ENCODE measurements at regions not wholly inside any gene's neighbourhood (a gene's known extent, or its start where the extent isn't known, plus 50 kb on each side); places are given as distances from the start of the nearest gene placed in this dataset.
A peak's percentile ranks its signal among the peaks of the same experiment; 100 is the strongest.
"Not testable (repeated sequence)": the region's sequence is repeated elsewhere in the genome, so short reads cannot be mapped to it uniquely, and the experiment has no call there.

DNA sequence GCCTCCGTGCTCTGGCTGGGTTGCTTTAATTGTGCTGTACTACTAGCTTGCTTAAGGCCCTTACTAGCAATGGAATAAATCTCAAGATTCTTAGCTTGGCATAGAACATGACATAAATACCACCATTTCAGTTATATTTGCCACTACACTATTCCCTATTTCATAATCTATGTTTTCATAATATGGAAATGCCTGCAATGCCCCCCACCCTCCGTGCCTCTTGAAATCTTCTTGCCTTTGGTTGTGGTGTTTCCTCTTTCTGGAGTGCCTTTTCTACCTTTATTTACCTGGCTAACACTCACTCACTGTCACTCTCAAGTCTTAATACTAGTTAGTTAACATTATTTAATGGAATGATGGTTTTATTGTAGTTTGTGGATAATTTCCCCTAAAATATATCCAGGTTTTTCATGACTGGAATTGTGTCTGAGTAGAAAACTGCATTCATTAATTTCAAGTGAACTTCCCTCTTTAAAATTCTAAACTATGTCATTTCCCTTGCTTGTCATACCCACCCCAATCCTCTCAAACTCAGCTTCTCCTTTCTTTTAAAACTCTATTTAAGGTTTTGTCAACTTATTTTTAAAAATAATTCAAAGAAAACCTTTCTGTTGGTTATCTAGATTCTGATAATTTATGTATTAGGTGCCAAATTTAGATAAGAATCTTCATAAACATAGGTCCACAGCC lies 521.7 kb upstream of the DAB2 start:
- no peak for FAIRE-seq

DNA sequence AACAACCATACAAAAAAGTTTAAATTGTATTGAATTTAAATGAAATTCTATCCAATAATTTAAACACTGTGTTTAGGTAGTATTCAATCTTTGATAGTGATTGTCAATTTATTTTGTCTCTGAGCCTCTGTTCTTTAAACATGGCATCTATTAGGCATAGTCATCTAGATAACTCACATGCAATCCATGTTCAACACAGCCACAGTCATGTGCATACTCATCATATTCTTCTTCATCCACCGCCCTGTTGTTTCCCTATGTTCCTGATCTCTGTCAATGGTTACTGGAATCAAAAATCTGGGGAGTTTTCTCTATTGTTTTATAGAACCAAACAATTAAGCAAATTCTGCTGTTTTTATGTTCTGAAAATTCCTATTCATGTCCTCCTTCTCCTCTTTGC lies 521.1 kb upstream of the DAB2 start:
- FAIRE-seq, result no peak

DNA sequence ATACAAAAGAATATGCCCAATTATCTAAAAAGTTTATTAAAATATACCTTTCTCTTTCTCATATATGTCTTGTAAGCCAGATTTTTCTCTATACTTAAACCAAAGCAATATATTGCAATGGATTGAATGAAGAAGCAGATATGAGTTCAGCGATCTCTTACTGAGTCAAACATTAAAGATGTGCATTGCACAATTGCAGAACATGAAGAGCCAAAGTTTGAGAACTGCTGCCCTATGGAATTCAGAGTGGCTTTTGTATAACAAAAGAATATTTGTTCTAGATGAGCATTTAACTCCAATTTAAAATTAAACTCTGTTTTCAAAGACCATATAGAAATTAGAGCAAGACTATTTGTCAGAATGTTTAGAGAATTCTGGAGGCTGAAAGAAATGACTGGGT lies 519.0 kb upstream of the DAB2 start:
- no peak for FAIRE-seq

DNA sequence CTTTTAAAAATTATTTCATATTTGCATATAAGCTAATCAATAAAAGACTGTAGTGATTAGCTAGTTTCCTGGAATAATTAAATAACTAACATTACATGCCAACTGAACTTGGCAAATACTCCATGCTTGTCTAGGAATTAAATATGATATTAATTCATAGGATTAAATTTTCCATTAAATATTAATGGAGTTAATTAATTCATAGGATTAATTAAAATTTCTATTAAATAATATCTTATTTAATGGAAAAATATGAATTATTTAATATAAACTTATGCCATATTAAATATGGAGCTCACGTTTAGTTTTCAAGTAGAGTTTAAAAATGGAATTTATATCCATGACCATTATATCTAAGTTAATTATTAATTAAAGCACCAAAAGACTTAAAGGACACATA lies 517.8 kb upstream of the DAB2 start:
- FAIRE-seq, result peak; percentile 61

DNA sequence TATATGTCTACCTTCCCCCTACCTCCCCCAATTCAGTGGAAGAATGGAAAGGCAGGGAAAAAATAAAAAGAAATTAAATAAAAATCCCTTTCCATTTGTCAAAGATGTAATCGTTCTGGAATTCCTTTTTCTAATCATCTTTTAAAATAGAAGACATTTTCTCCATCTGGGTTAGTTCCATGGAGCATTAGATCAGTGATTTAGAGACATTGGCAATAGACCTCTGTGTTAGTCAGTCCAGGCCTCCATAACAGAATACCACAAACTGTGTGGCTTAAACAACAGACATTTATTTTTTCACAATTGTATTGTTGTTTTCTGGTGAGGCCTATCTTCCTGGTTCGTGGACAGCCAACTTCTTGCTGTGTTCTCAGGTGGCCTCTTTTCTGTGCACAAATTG lies 516.6 kb upstream of the DAB2 start:
- FAIRE-seq, result no peak

DNA sequence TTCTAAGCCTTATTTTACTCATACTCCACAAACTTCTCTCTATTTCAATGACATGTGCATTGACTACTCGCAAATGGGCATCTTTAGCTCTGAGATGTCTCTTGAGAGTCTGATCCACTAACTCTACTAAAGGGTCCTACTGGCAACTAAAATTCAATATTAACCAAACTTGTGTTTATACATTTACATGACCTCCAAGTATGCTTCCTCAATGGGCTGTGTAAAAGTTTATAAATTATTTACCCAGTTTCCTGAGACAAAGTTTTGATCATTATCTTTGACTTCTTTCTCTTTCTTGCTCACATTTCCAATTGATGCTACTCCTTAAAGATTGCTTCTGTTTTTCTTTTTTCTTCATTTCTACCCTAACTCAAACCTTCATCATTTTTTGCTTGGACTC lies 510.1 kb upstream of the DAB2 start:
- no peak for FAIRE-seq

DNA sequence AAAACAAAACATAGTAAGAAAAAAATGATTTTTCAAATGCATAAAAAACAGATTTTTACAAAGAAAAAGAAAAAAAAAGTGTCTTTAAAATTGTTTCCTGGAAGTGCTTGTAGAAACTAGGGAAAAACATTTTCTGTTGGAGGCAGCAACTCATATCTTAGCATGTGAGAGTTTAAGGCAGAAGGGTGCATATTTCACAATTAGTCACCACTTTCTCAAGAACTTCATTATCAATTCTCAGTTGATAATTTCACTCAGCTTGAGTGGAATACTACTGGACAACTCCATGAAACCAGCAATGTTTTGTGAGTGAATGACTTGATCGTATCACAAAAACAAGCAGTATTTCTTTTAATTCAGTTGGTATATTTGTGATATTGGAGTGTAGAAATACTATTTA lies 508.3 kb upstream of the DAB2 start:
- FAIRE-seq, result no peak

DNA sequence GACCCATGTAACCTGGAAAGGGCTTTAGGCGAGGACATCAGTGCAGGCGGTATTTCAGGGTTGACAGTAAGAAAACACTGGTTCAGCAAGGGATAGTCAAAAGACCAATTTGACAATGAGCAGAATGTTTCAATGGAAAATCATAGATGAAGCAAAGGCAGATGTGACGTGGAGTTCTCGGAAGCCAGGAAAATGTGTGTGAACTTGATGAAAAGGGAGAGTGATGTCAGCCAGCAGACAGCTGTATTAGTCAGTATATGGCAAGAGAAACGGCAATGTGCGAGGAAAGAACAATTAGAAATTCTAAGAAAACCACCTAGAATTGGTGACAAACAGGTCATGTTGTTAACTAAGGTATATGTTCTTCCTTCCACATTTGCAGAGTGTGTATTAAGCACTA lies 503.9 kb upstream of the DAB2 start:
- no peak for FAIRE-seq

DNA sequence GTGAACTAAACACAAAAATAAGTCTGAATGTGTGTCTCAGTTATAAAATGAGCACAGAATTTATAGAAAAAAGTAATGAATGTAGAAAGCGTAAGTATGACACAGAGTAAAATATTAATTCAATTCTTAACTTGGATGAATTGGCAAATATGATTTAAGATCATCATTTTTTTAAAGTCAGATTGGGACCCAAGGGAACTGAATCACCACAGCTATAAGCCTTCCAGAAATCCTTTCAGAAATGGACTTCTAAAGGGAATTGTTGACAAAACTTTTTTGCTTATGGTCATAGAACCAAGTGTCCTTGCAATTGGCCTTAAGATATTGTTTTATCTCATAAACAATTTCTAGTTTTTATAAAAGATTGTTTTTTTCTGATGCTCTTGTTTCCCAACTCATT lies 495.1 kb upstream of the DAB2 start:
- FAIRE-seq, result no peak

DNA sequence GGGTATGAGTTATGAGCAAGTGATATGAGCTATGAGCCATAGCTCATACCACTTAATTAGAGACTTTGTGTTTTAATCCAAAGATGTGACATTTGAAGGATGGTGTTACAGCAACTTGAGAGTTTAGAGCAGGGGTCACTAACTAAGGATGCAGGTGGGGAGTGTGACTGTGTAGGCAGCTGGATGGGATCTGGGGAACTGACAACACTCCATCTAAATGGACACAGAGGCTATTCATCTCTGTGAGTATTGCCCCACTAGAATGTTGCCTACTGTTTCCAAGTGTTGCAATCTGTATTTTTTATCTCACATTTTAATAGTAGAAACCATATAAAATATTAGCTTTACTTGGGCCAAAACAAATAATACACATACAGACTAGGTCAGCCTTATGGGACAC lies 488.1 kb upstream of the DAB2 start:
- no peak for FAIRE-seq

DNA sequence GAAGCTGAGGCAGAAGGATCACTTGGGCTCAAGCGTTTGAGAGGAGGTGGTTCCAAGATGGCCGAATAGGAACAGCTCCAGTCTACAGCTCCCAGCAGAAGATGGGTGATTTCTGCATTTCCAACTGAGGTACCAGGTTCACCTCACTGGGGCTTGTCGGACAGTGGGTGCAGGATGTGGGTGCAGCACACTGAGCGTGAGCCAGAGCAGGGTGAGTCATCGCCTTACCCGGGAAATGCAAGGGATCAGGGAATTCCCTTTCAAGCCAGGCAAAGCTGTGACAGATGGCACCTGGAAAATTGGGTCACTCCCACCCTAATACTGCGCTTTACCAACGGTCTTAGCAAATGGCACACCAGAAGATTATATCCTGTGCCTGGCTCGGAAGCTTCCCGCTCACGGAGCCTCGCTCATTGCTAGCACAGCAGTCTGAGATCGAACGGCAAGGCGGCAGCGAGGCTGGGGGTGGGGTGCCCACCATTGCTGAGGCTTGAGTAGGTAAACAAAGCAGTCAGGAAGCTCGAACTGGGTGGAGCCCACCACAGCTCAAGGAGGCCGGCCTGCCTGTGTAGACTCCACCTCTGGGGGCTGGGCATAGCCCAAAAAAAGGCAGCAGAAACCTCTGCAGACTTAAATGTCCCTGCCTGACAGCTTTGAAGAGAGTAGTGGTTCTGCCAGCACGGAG lies 482.6 kb upstream of the DAB2 start:
- FAIRE-seq, result not testable (repeated sequence)

DNA sequence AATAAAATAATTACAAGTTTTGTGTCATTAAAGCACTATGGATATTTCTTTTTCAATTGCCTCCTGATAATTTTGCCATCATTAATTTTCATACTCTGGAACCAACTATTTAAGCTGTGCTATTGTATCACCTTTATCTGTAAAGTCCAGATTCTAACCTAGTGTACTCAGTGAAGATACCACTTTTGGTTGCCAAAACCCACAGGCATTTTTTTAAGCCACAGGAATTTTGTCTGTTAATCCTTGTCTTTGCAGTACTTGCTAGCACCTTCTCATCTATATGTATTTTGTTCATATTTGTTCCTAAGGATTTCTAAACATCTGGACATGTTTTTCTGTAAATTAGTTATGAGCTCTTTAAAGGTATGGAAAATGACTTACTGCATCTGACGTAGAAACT lies 481.4 kb upstream of the DAB2 start:
- no peak for FAIRE-seq

DNA sequence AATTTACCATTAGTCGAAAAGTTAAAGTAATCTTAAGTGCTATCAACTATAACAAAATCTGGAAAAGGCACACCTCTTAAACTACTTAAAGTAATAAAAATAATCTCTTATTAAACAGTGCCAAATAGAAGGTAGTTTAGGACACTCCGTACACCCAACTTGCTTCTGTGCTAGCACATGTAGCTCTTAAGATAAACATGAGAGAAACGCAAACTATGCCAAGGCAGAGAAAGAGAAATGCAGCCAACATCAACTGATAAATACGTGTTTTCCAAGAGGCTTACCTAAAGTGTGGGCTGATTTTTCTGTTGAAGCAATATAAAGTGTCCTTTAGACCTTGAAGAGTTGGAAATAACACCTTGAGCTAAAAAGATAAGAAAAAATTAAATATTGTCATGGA lies 480.6 kb upstream of the DAB2 start:
- no peak for FAIRE-seq

DNA sequence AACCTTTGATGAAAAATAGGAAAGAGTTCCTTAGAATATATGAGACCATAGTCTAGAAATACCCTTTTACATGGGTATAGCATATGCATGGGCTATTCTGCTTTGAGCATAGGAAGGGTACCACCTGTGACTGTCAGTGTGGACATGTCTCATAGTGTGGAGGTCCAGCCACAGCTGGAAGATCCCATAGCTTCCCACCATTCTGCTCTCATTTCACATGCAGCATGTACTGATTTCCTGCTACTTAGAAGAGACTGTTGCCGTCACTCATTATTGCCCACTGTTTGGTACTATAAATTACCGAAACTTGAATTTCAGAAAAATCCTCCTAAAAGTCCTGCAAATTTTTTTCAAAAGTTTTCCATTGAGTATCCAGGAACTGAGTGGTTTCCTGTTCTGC lies 477.8 kb upstream of the DAB2 start:
- no peak for FAIRE-seq

DNA sequence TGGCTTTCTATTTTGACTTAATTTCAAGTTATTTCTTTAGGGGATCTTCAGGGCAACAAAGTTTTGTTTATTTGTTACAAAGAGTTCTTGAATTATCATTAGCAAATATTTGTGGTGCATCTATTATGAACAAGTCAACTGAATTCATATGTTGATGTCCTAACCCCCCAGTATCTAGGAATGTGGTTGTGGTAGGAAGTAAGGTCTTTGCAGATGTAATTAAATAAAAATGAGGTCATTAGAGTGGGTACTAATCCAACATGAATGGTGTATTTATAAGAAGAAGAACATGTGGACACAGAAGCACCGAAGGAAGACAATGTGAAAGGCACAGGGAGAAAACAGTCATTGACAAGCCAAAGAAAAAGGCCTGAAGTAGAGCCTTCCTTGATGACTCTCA lies 474.0 kb upstream of the DAB2 start:
- no peak for FAIRE-seq

DNA sequence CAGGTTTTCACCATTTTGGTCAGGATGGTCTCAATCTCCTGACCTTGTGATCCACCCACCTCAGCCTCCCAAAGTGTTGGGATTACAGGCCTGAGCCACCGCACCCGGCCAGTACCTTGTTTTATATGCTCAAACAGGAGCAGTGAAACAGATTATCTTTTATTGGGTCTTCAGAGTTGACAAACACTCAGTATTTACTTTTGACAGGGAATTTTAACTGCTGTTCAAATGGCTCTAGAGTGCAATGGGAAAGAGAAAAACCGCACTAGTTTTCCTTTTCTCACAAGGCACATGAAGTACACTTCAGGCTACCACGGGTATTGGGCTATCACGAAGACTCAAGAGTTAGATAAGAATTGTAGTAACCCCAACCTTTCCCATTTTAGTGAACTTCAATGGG lies 471.9 kb upstream of the DAB2 start:
- FAIRE-seq, result no peak

DNA sequence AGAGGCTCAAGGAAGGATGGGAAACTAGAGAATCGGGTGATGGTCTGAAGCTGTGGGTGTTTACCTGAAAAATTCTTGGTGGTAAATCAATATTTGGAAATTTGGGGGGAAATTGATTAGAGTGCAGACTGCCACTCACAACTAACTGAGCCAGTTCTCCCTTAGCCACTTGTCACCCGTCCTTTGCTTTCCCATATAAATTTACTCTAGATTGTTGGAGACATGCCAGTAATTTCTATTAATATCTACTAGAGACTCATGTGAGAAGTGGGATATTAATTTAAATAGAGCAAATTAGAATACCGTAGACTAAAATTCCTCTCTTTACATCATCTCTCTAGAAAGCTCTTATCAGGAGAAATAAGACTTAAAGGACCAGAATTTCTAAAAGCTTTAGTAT lies 471.3 kb upstream of the DAB2 start:
- FAIRE-seq, result no peak

DNA sequence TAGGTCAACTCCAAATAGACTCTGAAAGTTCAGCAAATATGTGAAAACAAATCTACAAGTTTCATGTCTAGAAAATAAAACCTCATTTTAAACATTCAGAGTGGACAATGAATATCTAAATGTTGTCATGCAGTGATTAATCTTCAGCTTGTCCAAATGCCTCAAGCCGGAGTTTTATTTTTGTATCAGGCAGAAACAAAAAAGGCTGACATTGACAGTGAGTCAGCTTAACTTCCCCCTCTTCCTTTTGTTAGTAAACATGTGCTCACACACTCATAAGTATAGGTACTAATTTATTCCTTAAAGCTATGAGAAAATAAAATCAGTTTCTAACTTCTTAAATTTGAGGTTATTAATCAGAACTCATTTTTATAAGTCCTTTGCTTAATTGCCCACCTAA lies 467.9 kb upstream of the DAB2 start:
- FAIRE-seq, result no peak

DNA sequence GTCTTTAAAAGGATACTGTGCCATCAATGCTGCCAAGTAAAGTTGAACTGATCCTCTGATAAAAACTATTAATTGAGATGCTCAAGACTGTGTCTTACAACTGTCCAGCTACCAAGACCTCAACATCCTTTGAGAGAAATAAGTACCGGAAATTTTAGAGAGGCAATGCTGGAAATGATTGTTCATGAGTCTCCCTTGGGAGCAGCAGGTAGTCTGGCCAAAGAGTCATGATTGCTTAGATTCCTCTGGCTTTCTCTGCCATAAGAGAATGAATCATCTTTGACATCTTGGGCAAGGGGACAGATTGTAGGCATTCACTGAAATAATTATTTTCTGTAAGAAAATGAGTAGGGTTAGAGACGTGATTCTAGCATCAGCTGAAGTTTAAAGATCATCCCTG lies 466.6 kb upstream of the DAB2 start:
- no peak for FAIRE-seq

DNA sequence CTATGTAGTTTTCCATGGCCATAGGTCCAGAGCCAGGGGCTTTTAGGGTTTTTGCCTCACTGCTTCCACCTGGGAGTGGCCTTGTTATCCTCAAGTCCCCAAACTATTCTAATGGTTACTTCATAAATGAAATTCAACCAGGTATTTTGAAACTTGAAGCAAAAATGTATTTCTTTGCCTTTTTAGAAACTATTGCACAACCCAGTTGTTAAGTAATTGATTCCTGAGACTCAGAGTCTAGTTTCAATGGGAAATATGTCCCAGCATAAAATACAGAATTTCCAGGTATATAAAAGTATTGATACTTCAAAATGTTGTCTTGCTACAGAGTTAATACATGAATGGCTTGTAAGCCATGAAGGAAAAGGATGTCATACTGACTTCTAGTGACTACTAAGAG lies 456.2 kb upstream of the DAB2 start:
- FAIRE-seq, result no peak

DNA sequence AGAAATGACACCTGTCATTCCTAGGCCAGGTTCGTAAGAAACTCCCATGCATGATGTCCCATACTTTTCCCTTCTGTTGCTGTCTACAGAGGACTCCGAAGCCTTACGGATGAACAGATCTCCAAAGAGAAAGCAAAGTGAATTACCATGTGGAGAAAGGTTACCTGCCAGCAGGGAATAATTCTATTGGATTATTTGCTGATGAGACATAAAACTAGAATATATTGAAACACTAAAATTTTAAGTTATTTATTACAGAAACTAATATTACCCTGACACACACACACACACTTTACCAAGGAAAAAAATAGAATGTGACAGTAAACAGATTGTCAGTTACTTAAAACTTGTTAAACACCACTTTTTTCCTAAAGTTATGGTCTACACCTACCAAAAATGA lies 452.7 kb upstream of the DAB2 start:
- no peak for FAIRE-seq

DNA sequence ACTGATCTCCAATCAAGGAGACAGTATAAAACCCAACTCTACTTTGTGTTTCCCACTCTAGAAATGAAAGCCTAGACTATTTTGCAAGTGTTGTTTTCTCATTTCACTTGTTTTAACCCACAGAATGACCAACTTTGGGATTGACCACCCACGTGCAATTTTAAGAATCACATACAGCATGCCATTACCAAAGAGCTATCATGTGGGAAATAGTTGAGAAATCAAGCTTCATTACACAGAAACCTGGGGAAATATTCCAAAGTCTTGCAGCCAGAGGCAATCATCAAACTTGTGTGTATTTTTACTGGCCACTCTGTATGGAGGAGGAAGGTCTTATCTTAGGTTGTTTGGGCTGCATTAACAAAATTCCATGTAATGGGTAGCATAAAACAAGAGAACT lies 451.4 kb upstream of the DAB2 start:
- FAIRE-seq, result no peak

DNA sequence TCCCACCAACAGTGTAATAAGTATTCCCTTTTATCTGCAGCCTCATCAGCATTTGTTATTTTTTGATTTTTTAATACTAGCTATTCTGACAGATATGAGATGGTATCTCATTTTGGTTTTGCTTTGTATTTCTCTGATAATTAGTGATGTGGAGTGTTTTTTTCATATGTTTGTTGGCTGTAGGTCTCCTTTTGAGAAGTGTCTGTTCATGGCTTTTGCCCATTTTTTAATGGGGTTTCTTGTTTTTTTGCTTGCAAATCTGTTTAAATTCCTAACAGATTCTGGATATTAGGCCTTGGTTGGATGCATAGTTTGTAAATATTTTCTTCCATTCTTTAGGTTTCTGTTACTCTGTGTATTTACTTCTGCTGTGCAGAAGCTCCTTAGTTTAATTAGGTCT lies 445.4 kb upstream of the DAB2 start:
- peak; percentile 60 for FAIRE-seq

DNA sequence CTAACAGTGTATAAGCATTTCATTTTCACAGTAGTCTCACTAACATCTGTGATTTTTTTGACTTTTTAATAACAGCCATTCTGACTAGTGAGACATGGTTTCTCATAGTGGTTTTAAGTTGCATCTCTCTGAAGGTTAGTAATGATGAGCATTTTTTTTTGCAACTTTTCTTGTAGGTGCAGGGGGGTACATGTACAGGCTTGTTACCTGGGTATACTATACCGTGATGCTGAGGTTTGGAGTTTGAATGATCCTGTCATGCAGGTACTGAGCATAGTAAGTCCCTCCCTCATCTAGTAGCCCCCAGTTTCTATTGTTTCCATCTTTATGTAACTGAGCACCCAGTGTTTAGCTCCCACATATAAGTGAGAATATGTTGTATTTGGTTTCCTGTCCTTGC lies 444.6 kb upstream of the DAB2 start:
- no peak for FAIRE-seq

DNA sequence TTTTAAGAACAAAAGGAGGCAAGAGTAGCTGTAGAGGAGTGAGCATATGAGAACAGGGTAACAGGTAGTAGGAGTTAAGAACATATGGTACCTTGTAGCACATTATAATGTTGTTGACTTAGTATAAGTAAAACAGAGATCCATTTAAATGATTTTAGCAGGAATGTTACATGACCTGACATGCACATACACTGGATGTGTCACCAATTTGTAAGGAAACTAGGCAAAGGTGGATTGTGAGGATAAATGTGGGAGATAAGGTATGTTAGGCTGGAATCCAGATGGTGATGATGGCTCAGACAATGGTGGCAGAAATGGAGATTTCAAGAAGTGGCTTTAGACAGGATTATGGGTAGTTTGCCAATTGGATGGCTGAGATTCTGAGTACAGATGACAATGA lies 443.1 kb upstream of the DAB2 start:
- FAIRE-seq, result no peak

Data from islet of Langerhans (tissue), 1 donor.